ENCODE measurements at regions not wholly inside any gene's neighbourhood (a gene's known extent, or its start where the extent isn't known, plus 50 kb on each side); places are given as distances from the start of the nearest gene placed in this dataset.

DNA sequence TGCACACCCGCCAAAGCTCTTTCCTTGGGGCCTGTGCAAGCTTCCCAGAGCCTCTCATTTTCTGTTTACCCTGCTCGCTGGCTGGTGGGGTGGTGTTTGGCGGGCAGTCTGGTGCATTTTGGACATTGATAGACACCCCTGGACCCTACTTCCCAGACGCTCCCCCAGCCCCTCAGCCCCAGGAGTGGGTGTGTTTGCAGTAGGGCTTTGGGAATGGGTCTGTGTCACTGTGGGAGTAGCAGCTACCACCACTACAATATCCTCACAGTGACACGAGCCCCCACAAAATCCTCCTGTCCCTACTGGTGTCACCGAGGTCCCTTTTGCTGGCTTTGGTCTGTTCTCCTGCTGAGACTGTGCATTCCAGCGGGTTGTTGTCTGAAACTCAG is 371.3 kb downstream of the TMEM121 start:
- TF ChIP-seq CREB1 (IDR thresholded peaks at IDR 0.05; ENCODE audit: low read depth) (no peak), ZBTB7A (IDR thresholded peaks at IDR 0.05; ENCODE audit: low read depth) (no peak), YY1 (IDR thresholded peaks at IDR 0.05; ENCODE audit: low read depth) (no peak), NFIC (IDR thresholded peaks at IDR 0.05) (no peak), EP300 (IDR thresholded peaks at IDR 0.05; ENCODE audit: borderline replicate concordance) (no peak), EGR1 (IDR thresholded peaks at IDR 0.05) (no peak), RAD21 (IDR thresholded peaks at IDR 0.05; ENCODE audit: low read depth) (no peak), TAF1 (IDR thresholded peaks at IDR 0.05; ENCODE audit: low read depth) (no peak), TCF12 (IDR thresholded peaks at IDR 0.05; ENCODE audit: low read depth) (no peak), FOXM1 (IDR thresholded peaks at IDR 0.05; ENCODE audit: borderline replicate concordance, low read depth) (no peak), TEAD4 (IDR thresholded peaks at IDR 0.05) (no peak), CEBPB (IDR thresholded peaks at IDR 0.05) (no peak)
- TF ChIP-seq, protein P1, sequence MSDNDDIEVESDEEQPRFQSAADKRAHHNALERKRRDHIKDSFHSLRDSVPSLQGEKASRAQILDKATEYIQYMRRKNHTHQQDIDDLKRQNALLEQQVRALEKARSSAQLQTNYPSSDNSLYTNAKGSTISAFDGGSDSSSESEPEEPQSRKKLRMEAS (IDR thresholded peaks at IDR 0.05) = no peak
- TF ChIP-seq, protein P2, sequence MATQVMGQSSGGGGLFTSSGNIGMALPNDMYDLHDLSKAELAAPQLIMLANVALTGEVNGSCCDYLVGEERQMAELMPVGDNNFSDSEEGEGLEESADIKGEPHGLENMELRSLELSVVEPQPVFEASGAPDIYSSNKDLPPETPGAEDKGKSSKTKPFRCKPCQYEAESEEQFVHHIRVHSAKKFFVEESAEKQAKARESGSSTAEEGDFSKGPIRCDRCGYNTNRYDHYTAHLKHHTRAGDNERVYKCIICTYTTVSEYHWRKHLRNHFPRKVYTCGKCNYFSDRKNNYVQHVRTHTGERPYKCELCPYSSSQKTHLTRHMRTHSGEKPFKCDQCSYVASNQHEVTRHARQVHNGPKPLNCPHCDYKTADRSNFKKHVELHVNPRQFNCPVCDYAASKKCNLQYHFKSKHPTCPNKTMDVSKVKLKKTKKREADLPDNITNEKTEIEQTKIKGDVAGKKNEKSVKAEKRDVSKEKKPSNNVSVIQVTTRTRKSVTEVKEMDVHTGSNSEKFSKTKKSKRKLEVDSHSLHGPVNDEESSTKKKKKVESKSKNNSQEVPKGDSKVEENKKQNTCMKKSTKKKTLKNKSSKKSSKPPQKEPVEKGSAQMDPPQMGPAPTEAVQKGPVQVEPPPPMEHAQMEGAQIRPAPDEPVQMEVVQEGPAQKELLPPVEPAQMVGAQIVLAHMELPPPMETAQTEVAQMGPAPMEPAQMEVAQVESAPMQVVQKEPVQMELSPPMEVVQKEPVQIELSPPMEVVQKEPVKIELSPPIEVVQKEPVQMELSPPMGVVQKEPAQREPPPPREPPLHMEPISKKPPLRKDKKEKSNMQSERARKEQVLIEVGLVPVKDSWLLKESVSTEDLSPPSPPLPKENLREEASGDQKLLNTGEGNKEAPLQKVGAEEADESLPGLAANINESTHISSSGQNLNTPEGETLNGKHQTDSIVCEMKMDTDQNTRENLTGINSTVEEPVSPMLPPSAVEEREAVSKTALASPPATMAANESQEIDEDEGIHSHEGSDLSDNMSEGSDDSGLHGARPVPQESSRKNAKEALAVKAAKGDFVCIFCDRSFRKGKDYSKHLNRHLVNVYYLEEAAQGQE (IDR thresholded peaks at IDR 0.05; ENCODE audit: low read depth) = no peak
- TF ChIP-seq, protein P3, sequence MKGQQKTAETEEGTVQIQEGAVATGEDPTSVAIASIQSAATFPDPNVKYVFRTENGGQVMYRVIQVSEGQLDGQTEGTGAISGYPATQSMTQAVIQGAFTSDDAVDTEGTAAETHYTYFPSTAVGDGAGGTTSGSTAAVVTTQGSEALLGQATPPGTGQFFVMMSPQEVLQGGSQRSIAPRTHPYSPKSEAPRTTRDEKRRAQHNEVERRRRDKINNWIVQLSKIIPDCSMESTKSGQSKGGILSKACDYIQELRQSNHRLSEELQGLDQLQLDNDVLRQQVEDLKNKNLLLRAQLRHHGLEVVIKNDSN (IDR thresholded peaks at IDR 0.05) = no peak

DNA sequence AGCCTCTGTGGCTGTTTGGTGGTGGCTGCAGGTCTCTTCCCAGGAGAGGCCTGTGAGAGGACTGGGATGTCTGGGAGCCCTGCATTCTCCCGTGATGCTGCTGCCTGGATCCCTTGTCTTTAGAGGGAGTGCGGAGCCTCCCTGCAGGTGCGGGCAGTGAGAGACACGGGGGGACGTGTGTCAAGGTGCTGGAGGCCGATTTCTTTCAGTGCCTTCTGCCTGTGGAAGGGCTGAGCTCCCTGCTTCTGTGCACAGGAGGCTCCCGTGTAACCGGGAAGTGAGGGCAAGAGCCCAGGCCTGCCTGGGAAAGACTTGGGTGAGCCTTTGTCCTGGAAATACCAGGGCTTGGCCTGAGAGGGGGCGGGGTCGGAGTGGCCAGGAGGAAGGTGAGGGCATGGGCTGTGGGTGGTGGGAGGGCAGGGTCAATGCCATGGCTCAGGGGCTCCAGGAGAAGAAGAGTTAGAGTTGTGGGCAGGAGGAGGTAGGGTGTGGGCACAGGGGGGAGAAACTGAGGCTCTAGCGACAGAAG is 372.2 kb downstream of the TMEM121 start:
- TF ChIP-seq CREB1 (IDR thresholded peaks at IDR 0.05; ENCODE audit: low read depth) (no peak), EP300 (IDR thresholded peaks at IDR 0.05; ENCODE audit: borderline replicate concordance) (no peak), RAD21 (IDR thresholded peaks at IDR 0.05; ENCODE audit: low read depth) (no peak), YY1 (IDR thresholded peaks at IDR 0.05; ENCODE audit: low read depth) (no peak), TCF12 (IDR thresholded peaks at IDR 0.05; ENCODE audit: low read depth) (no peak), ZBTB7A (IDR thresholded peaks at IDR 0.05; ENCODE audit: low read depth) (no peak), NFIC (IDR thresholded peaks at IDR 0.05) (no peak), TAF1 (IDR thresholded peaks at IDR 0.05; ENCODE audit: low read depth) (no peak), EGR1 (IDR thresholded peaks at IDR 0.05) (no peak), CEBPB (IDR thresholded peaks at IDR 0.05) (no peak), FOXM1 (IDR thresholded peaks at IDR 0.05; ENCODE audit: borderline replicate concordance, low read depth) (no peak)
- TF ChIP-seq, protein P1 (IDR thresholded peaks at IDR 0.05) = no peak
- TF ChIP-seq, protein P3 (IDR thresholded peaks at IDR 0.05) = no peak
- TF ChIP-seq, protein P2 (IDR thresholded peaks at IDR 0.05; ENCODE audit: low read depth) = no peak

DNA sequence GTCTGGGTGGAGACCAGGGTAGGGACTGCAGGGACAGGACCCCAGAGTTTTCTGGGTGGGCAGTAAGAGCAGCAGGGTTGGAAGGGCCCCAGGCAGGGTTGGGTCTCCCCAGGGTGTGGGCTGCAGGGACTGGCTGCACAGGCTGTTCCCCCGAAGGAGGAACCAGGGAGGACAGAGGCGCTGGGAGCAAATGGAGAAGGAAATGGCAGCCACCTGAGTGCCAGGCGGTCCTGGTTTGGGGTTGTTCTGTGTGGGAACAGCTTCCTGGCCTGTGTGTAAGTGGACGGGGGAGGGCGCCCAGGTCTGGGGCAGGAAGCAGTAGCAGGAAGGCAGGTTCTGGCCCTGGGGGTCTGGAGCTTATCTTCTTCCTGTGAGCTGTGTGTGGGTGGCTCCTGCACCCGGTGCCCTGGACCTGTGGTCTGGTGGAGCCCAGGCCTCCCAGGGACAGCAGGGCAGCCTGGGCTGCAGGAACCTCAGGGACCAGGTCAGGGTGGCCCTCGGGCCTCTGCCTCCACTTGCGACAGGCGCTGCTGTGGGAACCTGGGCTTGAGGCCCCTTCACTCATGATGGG is 372.8 kb downstream of the TMEM121 start:
- TF ChIP-seq CEBPB (IDR thresholded peaks at IDR 0.05) (no peak), YY1 (IDR thresholded peaks at IDR 0.05; ENCODE audit: low read depth) (no peak), CREB1 (IDR thresholded peaks at IDR 0.05; ENCODE audit: low read depth) (no peak), TCF12 (IDR thresholded peaks at IDR 0.05; ENCODE audit: low read depth) (no peak), EP300 (IDR thresholded peaks at IDR 0.05; ENCODE audit: borderline replicate concordance) (no peak), ZBTB7A (IDR thresholded peaks at IDR 0.05; ENCODE audit: low read depth) (no peak), RAD21 (IDR thresholded peaks at IDR 0.05; ENCODE audit: low read depth) (no peak), EGR1 (IDR thresholded peaks at IDR 0.05) (no peak), TAF1 (IDR thresholded peaks at IDR 0.05; ENCODE audit: low read depth) (no peak), TEAD4 (IDR thresholded peaks at IDR 0.05) (no peak), NFIC (IDR thresholded peaks at IDR 0.05) (no peak), FOXM1 (IDR thresholded peaks at IDR 0.05; ENCODE audit: borderline replicate concordance, low read depth) (no peak)
- TF ChIP-seq, protein P2 (IDR thresholded peaks at IDR 0.05; ENCODE audit: low read depth) = no peak
- TF ChIP-seq, protein P3 (IDR thresholded peaks at IDR 0.05) = no peak
